HCT116 (cell line): ENCODE measurements at regions not wholly inside any gene's neighbourhood (a gene's known extent, or its start where the extent isn't known, plus 50 kb on each side); places are given as distances from the start of the nearest gene placed in this dataset.
"Not testable (repeated sequence)": the region's sequence is repeated elsewhere in the genome, so short reads cannot be mapped to it uniquely, and the experiment has no call there.

Source experiments
- ATAC-seq: fragments of 200-7000 bp; cut with Tn5 transposase; 2 replicates; pipeline ENCODE4 v1.9.1; 2020; ENCODE audit warnings: mild to moderate bottlenecking, moderate library complexity
- BruUV-seq: library from RNA; stranded (reverse); fragments of 400-500 nt; replicated peaks from 2 replicates; lab custom pipeline; 2021; lab: Mats Ljungman, UMichigan
- CTCF ChIA-PET: fragments of 300-600 bp; sonication (Branson Sonifier 250); formaldehyde crosslinking; loops from one replicate; lab custom pipeline; 2021; ENCODE audit warnings: antibody characterized with exemption; lab: Charles Lee
- POLR2A ChIA-PET: fragments of 300-600, 350-600 bp; sonication (Branson Sonifier 250); formaldehyde crosslinking; loops from one replicate; lab custom pipeline; 2021; ENCODE audit warnings: antibody characterized with exemption; lab: Charles Lee
- RAD21 ChIA-PET, 2 experiments: fragments of 300-600 bp; sonication (Branson Sonifier 250); formaldehyde crosslinking; loops; one replicate each; lab custom pipeline; 2023; ENCODE audit warnings: low total read pairs in 2 of 2; ENCODE audit not compliant: uncharacterized antibody in 2 of 2, unreplicated experiment in 2 of 2, low non-redundant PET in 1 of 2; lab: Charles Lee
- DNase-seq: peaks from one replicate; pipeline ENCODE4 v3.0.0-alpha.2; 2010; ENCODE audit warnings: low read depth, low spot score
- H2AFZ ChIP-seq: fragments of 200-600 bp; shearing (Covaris generic), sonication (generic); 2 replicates; pipeline ENCODE4 v1.6.1; 2017; ENCODE audit warnings: low read depth, mixed run types, mixed read lengths, antibody characterized with exemption, low read length; ENCODE audit not compliant: poor library complexity, severe bottlenecking
- H3K27ac ChIP-seq: 2 replicates; pipeline ENCODE4 v1.5.1; 2012; ENCODE audit warnings: low read depth, low read length
- H3K27me3 ChIP-seq: fragments of 200-600 bp; sonication (generic); 2 replicates; pipeline ENCODE4 v1.6.1; 2016; ENCODE audit warnings: mixed run types, low read length, mixed read lengths; ENCODE audit not compliant: insufficient read depth
- H3K36me3 ChIP-seq, 2 experiments: fragments of 200-500 bp in 1 of 2; fragments of 200-600 bp in 1 of 2; sonication (Bioruptor generic) in 1 of 2; sonication (generic) in 1 of 2; 2 replicates each; pipeline versions ENCODE4 v1.5.1 to v1.6.1; 2014 to 2016; ENCODE audit warnings: low read length in 2 of 2, inconsistent platforms in 1 of 2, mixed read lengths in 1 of 2, mixed run types in 1 of 2; ENCODE audit not compliant: insufficient read depth in 2 of 2, control insufficient read depth in 1 of 2
- H3K4me1 ChIP-seq, 2 experiments: fragments of 200-600 bp in 1 of 2; sonication (generic) in 1 of 2; 2 replicates each; pipeline versions ENCODE4 v1.5.1 to v1.6.1; 2012 to 2017; ENCODE audit warnings: low read length in 2 of 2, inconsistent platforms in 1 of 2, mild to moderate bottlenecking in 1 of 2, mixed read lengths in 1 of 2, mixed run types in 1 of 2, moderate library complexity in 1 of 2; ENCODE audit not compliant: insufficient read depth in 2 of 2, control insufficient read depth in 1 of 2
- H3K4me2 ChIP-seq: fragments of 200-600 bp; sonication (generic); 2 replicates; pipeline ENCODE4 v1.6.1; 2017; ENCODE audit warnings: mixed run types, low read length, mixed read lengths
- H3K4me3 ChIP-seq, 2 experiments: fragments of 200-600 bp in 1 of 2; sonication (generic) in 1 of 2; replicated peaks in 1 of 2; 2 replicates each; pipeline ENCODE4 v1.5.1; 2011 to 2016; ENCODE audit warnings: low read length in 2 of 2, control low read depth in 1 of 2, low read depth in 1 of 2, mild to moderate bottlenecking in 1 of 2, mixed read lengths in 1 of 2, mixed run types in 1 of 2
- H3K79me2 ChIP-seq: fragments of 200-600 bp; sonication (generic); 2 replicates; pipeline ENCODE4 v1.6.1; 2017; ENCODE audit warnings: mild to moderate bottlenecking, mixed run types, low read length, moderate library complexity, mixed read lengths; ENCODE audit not compliant: insufficient read depth
- H3K9ac ChIP-seq: fragments of 200-600 bp; sonication (generic); 2 replicates; pipeline ENCODE4 v1.6.1; 2016; ENCODE audit warnings: low read length, mixed read lengths
- H3K9me2 ChIP-seq: fragments of 200-600 bp; sonication (generic), shearing (Covaris generic); 2 replicates; pipeline ENCODE4 v1.6.1; 2017; ENCODE audit warnings: mixed run types, mild to moderate bottlenecking, moderate library complexity; ENCODE audit not compliant: insufficient read depth
- H3K9me3 ChIP-seq, 2 experiments: fragments of 200-500 bp in 1 of 2; fragments of 200-600 bp in 1 of 2; sonication (Bioruptor generic) in 1 of 2; sonication (generic) in 1 of 2; 2 replicates each; pipeline ENCODE4 v1.6.1; 2014 to 2017; ENCODE audit warnings: low read length in 2 of 2, mixed read lengths in 2 of 2, inconsistent platforms in 1 of 2, low read depth in 1 of 2, mild to moderate bottlenecking in 1 of 2, mixed run types in 1 of 2, moderate library complexity in 1 of 2; ENCODE audit not compliant: control insufficient read depth in 1 of 2, insufficient read depth in 1 of 2
- H4K20me1 ChIP-seq: fragments of 200-600 bp; sonication (generic), shearing (Covaris generic); 2 replicates; pipeline ENCODE4 v1.6.1; 2017; ENCODE audit warnings: mixed run types, mild to moderate bottlenecking, moderate library complexity; ENCODE audit not compliant: insufficient read depth
- REST ChIP-seq: IDR thresholded peaks from 2 replicates; pipeline ENCODE4 v1.6.1; 2012; ENCODE audit warnings: low read depth
- intact Hi-C: fragments of 100-400 bp; cut with micrococcal nuclease; formaldehyde crosslinking; loops from 2 replicates; pipeline ENCODE4 v1.10.0; 2022

- no peak for TF ChIP-seq REST
These were observed 1077.4 kb downstream of the EPHA3 start (continued) for GRCh38 chr3:90184861-90185260.

- H3K36me3 ChIP-seq, BruUV-seq, H4K20me1 ChIP-seq, H3K4me2 ChIP-seq, H3K9me3 ChIP-seq, DNase-seq, H3K27ac ChIP-seq, H3K4me1 ChIP-seq, H3K9me2 ChIP-seq, H3K4me3 ChIP-seq, H3K79me2 ChIP-seq, POLR2A ChIA-PET, RAD21 ChIA-PET, H2AFZ ChIP-seq, H3K9ac ChIP-seq, ATAC-seq, CTCF ChIA-PET, intact Hi-C loops, H3K27me3 ChIP-seq: not testable (repeated sequence)
These were observed 1090.0 kb downstream of the EPHA3 start for GRCh38 chr3:90197383-90197782.

- H2AFZ ChIP-seq, DNase-seq, RAD21 ChIA-PET, H3K4me1 ChIP-seq, H3K27ac ChIP-seq, H3K9ac ChIP-seq, POLR2A ChIA-PET, H3K9me2 ChIP-seq, H3K36me3 ChIP-seq, H3K4me2 ChIP-seq, CTCF ChIA-PET, ATAC-seq, H4K20me1 ChIP-seq, H3K9me3 ChIP-seq, H3K4me3 ChIP-seq, BruUV-seq, intact Hi-C loops, H3K27me3 ChIP-seq, H3K79me2 ChIP-seq: not testable (repeated sequence)
These were observed 1095.5 kb downstream of the EPHA3 start for GRCh38 chr3:90202931-90203330.

GRCh38 chr3:90206482-90206881, 1099.1 kb downstream of the EPHA3 start:
- H3K9me3 ChIP-seq, H3K36me3 ChIP-seq, intact Hi-C loops, H4K20me1 ChIP-seq, BruUV-seq, H2AFZ ChIP-seq, H3K9ac ChIP-seq, CTCF ChIA-PET, RAD21 ChIA-PET, POLR2A ChIA-PET, H3K4me3 ChIP-seq, DNase-seq, H3K4me2 ChIP-seq, H3K79me2 ChIP-seq, ATAC-seq, H3K27me3 ChIP-seq, H3K27ac ChIP-seq, H3K4me1 ChIP-seq, H3K9me2 ChIP-seq: not testable (repeated sequence)
